ENCODE measurements at regions not wholly inside any gene's neighbourhood (a gene's known extent, or its start where the extent isn't known, plus 50 kb on each side); places are given as distances from the start of the nearest gene placed in this dataset.
A peak's percentile ranks its signal among the peaks of the same experiment; 100 is the strongest.

DNA sequence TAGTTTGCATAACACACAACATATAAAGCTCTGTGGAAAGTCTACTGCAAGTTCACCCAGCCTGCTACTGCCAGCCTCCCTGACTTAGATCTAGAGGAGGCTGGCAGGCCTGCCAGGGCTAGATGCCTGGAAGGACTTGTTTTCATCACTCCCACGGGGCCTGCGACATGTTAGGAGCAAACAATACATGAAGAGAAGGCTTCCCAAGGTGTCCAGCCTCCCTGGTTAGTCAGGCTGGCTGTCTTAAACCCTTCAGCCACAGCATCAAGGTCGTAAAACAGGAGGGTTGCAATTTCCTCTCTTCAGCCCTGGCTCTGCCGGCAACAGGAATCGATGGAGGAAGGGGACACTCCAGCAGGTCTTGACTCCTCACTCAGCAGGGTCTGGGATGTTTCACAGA, 104.5 kb downstream of the NGF start:
- DNase-seq (ENCODE audit: low read depth in 2 of 2) = no peak

- DNase-seq (ENCODE audit: low read depth in 2 of 2) = no peak
Observed at GRCh38 chr1:115230281-115230680, 107.8 kb downstream of the NGF start.

- no peak for DNase-seq (ENCODE audit: low read depth in 2 of 2)
Observed at GRCh38 chr1:115229016-115229415, 109.0 kb downstream of the NGF start.

- no peak for DNase-seq (ENCODE audit: low read depth in 2 of 2)
Observed at GRCh38 chr1:115228191-115228590, 109.9 kb downstream of the NGF start.

DNA sequence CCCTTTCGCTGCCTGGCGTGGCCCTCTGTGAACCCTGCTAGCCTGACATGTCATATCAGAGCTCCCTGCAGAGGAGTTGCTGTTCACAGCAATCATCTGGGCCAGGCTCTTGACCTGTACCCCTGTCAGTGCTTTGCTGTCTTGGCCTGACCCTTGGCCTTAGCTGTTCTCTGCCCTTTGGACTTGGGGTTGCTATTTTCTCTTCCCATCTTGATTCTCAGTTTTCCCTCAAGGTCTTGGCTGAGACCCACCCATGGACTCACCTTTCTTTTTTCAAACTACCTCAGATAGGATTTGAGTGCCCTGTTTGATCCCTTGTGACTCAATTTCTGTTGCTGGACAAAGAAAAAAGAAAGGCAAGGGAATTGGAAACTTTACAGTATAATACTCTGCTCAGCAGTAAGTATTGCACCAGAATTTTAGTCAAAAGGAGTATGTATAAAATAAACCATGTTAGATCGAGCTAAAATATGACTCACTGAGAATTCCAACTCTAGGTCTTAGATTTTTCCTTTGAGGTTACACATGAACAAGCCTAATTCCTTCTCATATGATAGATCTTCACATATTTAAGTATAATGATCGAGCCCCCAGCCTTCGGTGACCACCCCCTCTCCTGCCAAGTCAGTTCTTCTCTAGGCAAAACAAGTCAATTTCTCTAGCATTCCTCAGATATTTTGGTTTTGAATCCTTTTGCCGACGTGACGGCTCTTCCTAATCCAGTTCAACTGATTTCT, 110.5 kb downstream of the NGF start:
- DNase-seq (ENCODE audit: low read depth in 2 of 2) = peak; percentile 88 to 92

DNA sequence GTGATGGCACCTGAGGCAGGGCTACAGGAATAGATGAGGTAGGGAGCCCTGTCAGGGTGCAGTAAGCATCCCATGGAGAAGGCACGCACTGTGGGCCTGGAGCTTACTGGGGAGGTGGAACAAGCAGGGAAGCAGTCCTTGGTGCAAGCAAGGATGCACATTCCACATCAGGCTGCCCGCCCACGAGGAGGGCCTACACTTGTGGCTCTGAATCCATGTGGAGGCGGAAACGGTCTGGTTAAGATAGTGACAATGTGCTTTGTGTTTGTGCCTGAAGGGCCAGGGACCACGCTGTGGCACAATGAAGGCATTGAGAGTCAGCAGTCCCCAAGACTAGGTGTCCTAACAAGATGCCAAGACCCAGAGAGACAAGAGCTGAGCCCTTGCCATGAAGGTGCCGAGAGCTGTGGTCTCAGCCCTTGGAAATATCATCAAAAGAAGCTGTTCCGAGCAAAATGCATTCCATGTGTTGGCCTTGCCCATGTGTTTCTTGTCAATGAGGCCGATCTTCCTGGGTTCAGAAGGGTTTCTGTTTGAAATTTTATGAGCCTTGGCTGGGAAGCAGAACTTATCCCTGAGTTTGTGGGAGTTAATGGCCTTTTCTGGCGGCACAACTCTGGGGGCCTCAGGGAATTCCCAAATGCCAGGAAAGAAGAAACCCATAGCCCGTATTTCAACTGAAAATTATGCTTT, 111.9 kb downstream of the NGF start:
- DNase-seq (ENCODE audit: low read depth in 2 of 2) = no peak

GRCh38 chr1:115224636-115225035, 113.4 kb downstream of the NGF start:
- DNase-seq (ENCODE audit: low read depth in 2 of 2) = no peak

DNA sequence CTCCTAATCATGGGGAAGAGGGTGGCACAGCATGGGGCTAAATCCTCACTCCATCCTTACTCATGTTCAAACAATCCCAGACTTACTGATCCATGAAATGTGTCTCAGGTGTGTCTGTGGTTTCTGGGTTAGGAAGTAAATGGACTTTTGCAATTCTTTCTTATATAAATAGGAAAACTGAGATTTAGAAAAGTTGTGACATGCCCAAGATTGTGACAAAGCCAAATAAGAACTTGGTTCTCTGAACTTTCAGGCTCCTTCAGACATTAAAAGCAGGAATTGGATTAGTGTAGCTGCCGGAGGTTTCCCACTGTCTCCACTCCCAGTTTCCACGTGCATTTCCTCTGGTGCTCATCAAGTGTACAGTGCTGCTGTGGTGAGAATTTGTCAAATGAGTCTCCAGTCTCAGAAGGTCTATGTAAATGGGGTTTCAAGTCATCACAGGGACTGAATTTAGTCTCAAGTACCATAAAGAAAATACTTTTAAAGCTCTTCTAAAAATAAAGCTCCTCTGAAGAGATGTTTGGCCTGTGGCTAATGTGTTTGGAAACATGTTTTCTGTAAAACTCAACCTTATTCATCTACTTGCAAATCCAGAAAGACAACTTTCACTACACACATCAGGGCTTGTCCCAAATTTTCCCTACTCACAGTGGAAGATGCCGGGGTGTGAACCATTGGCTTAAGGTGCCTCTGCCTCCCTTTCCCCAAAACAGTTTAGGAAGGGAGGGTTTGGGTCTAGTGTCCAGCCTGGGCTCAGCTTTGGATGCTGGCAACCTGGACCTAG, 115.2 kb downstream of the NGF start:
- no peak for DNase-seq (ENCODE audit: low read depth in 2 of 2)

- DNase-seq (ENCODE audit: low read depth in 2 of 2) = peak; percentile 63 to 73
Observed at GRCh38 chr1:115220340-115221270, 117.4 kb downstream of the NGF start.

GRCh38 chr1:115219927-115220326, 118.1 kb downstream of the NGF start:
- DNase-seq (ENCODE audit: low read depth in 2 of 2) = no peak

- no peak for DNase-seq (ENCODE audit: low read depth in 2 of 2)
Observed at GRCh38 chr1:115218699-115219098, 119.3 kb downstream of the NGF start.

DNA sequence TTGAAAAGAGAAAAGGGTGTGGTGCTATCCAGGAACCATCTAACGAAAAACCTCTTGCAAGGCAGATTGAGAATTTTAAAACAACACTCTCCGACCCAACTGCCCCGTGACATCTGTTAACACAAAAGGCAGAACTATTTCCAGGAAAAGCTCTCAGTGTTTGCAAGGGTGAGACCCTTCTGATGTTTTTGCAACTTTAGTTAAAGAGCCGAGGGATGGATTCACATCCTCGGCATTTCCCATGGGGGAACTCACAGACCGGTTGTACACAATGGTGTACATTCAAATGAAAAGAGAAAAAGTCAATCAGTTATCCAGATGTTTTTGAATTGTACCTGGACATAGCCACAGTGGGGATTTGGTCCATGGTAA, 120.0 kb downstream of the NGF start:
- no peak for DNase-seq (ENCODE audit: low read depth in 2 of 2)

GRCh38 chr1:115217150-115218033, 120.7 kb downstream of the NGF start:
- DNase-seq (ENCODE audit: low read depth in 2 of 2) = no peak

- no peak for DNase-seq (ENCODE audit: low read depth in 2 of 2)
Observed at GRCh38 chr1:115215703-115216521, 122.1 kb downstream of the NGF start.

DNA sequence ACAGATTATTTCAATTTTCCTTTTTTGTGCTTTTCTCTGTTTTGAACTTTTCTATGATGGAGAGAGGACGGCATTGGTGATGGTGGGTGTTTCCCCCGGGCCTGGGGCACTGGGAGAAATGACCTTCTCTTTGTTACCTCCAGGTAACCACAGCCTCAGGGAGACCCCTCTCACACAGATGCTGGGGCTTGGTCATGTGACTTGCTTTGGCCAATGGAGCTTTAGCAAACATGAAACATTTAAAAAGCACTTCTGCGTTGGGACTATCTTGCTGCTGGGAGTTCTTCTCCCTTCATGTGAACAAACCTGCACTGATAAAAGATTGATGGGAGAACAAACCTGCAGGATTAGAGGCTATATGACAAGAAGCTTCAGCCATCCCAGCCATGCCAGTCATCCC, 122.9 kb downstream of the NGF start:
- DNase-seq (ENCODE audit: low read depth in 2 of 2) = no peak

DNA sequence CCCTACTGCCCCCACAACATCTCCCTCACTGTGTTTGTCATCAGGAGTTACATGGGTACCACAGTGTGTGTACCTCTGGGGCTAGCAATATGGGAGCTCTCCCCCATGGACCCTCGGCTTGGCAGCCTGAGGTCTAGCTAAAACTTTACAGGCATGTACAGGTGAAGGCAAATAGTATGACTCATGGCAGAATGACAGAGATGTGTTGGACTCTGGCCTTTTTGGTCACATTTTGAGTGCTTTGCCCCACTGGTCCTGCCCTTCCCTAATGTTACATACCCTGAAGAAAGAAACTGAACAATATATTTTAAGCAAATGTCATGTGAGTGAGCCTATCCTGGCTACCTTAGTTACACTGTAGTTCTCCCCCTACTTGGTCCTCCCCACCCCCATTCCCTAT, 124.0 kb downstream of the NGF start:
- no peak for DNase-seq (ENCODE audit: low read depth in 2 of 2)

DNA sequence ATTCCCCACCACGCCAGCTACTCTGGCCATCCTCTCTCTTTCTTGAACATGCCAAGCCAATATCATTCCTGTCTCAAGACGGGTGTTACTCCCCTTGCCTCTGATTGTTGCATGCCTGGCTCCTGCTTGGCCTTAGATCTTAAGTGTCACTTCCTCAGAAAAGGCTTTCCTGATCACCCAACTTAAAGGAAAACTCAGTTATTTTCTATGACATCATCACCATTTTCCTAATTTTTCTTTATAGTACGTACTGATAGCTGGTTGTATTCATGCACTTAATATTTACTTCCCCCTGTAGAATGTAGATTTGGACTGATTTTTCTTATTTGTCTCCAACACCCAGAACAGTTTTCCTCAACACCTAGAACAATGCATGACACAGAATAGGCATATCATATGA, 123.8 kb upstream of the TSPAN2 start:
- no peak for DNase-seq (ENCODE audit: low read depth in 2 of 2)

- no peak for DNase-seq (ENCODE audit: low read depth in 2 of 2)
Observed at GRCh38 chr1:115211071-115211745, 121.9 kb upstream of the TSPAN2 start.

DNA sequence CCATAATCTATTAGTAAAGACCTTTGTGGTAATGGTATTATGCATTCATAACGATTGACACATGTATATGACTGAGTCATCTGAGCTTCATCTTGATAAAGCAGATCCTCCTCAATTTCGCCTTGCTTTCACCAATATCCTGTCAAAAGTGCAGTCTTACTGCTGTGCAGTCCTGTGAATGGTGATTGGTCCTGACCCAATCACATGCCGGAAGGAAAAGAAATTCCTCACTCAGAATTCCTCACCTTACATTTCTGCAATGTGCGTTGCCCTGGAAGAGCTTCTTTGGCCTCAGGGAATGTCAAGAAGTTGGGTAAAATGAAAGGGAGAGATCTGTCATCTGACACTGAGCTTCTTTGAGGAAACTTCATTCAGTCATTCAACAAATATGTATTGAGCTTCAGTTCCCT, 121.0 kb upstream of the TSPAN2 start:
- DNase-seq (ENCODE audit: low read depth in 2 of 2) = peak; percentile 53 to 57

All from fibroblast of skin of left biceps (primary cell).